HEK293T (cell line): ENCODE measurements at regions not wholly inside any gene's neighbourhood (a gene's known extent, or its start where the extent isn't known, plus 50 kb on each side); places are given as distances from the start of the nearest gene placed in this dataset.
A peak's percentile ranks its signal among the peaks of the same experiment; 100 is the strongest.

ENCODE experiments used
- CTCF ChIA-PET: fragments of 350-600 bp; formaldehyde crosslinking; extraction: SDS; loops from one replicate; lab custom pipeline; 2021; ENCODE audit warnings: antibody characterized with exemption, inconsistent platforms; lab: Yijun Ruan, JAX
- POLR2A ChIA-PET: fragments of 350-600 bp; formaldehyde crosslinking; extraction: SDS; loops from one replicate; lab custom pipeline; 2020; ENCODE audit warnings: antibody characterized with exemption, inconsistent platforms; lab: Yijun Ruan, JAX
- DNase-seq: peaks from one replicate; pipeline ENCODE4 v3.0.0; 2012; ENCODE audit warnings: mixed read lengths; ENCODE audit errors: extremely low spot score
- ARNT ChIP-seq: fragments of 450-650 bp; IDR thresholded peaks from 2 replicates; pipeline ENCODE4 v1.6.1; 2017; ENCODE audit warnings: mild to moderate bottlenecking
- BHLHE40 ChIP-seq: fragments of 450-650 bp; IDR thresholded peaks from 2 replicates; pipeline ENCODE4 v1.6.1; 2016; ENCODE audit warnings: mild to moderate bottlenecking, moderate library complexity, borderline replicate concordance
- CTBP1 ChIP-seq: fragments of 450-650 bp; IDR thresholded peaks from 2 replicates; pipeline ENCODE4 v1.6.1; 2016; ENCODE audit warnings: borderline replicate concordance
- ELF4 ChIP-seq: fragments of 450-650 bp; IDR thresholded peaks from 2 replicates; pipeline ENCODE4 v1.6.1; 2017; ENCODE audit warnings: antibody characterized with exemption
- FOXA1 ChIP-seq: fragments of 450-650 bp; IDR thresholded peaks from 2 replicates; pipeline ENCODE4 v1.6.1; 2016; ENCODE audit warnings: mild to moderate bottlenecking
- FOXK2 ChIP-seq: fragments of 450-650 bp; IDR thresholded peaks from 2 replicates; pipeline ENCODE4 v1.6.1; 2016; ENCODE audit warnings: mild to moderate bottlenecking
- FOXM1 ChIP-seq: fragments of 450-650 bp; IDR thresholded peaks from 2 replicates; pipeline ENCODE4 v1.6.1; 2017; ENCODE audit warnings: mild to moderate bottlenecking, borderline replicate concordance
- HDGF ChIP-seq: fragments of 450-650 bp; IDR thresholded peaks from 2 replicates; pipeline ENCODE4 v1.6.1; 2017; ENCODE audit warnings: antibody characterized with exemption, borderline replicate concordance
- L3MBTL2 ChIP-seq: fragments of 450-650 bp; conservative IDR thresholded peaks from 2 replicates; pipeline ENCODE4 v1.6.1; 2016; ENCODE audit warnings: mild to moderate bottlenecking
- LEF1 ChIP-seq: fragments of 450-650 bp; IDR thresholded peaks from 2 replicates; pipeline ENCODE4 v1.6.1; 2017; ENCODE audit warnings: mild to moderate bottlenecking, borderline replicate concordance
- NFRKB ChIP-seq: fragments of 450-650 bp; IDR thresholded peaks from 2 replicates; pipeline ENCODE4 v1.6.1; 2016; ENCODE audit warnings: mild to moderate bottlenecking, moderate library complexity
- PKNOX1 ChIP-seq: fragments of 450-650 bp; IDR thresholded peaks from 2 replicates; pipeline ENCODE4 v1.6.1; 2016
- SP1 ChIP-seq: fragments of 450-650 bp; IDR thresholded peaks from 2 replicates; pipeline ENCODE4 v1.6.1; 2017
- SUZ12 ChIP-seq: fragments of 450-650 bp; IDR thresholded peaks from 2 replicates; pipeline ENCODE4 v1.6.1; 2016; ENCODE audit warnings: mild to moderate bottlenecking
- TARDBP ChIP-seq: fragments of 450-650 bp; IDR thresholded peaks from 2 replicates; pipeline ENCODE4 v1.6.1; 2016
- ZNF384 ChIP-seq: fragments of 450-650 bp; IDR thresholded peaks from 2 replicates; pipeline ENCODE4 v1.6.1; 2016

GRCh38 chr3:87771337-87772192 lies 287.2 kb downstream of the CGGBP1 start:
- TF ChIP-seq SUZ12 (no peak), NFRKB (no peak), SP1 (no peak), PKNOX1 (no peak), HDGF (no peak), CTBP1 (no peak), FOXM1 (no peak)
- ChIA-PET POLR2A (no interaction called here), CTCF (interaction anchor here (0.6 to 0.9 kb wide), 3 partner anchors 12 to 27 kb away, joined by 3 to 4 read pairs (median 3); no protein-coding TSS in a partner anchor)
- DNase-seq: peak; percentile 29

- CTCF ChIA-PET: interaction anchor here (0.6 kb wide), 1 partner anchor 1048 kb away, joined by 6 read pairs; no protein-coding TSS in a partner anchor
- POLR2A ChIA-PET: no interaction called here
- TF ChIP-seq FOXA1 (no peak), BHLHE40 (no peak), L3MBTL2 (no peak), LEF1 (no peak), PKNOX1 (peak; percentile 92), SUZ12 (no peak), ARNT (no peak), NFRKB (no peak)
- DNase-seq: no peak
Measured at GRCh38 chr3:87766721-87767120, 292.1 kb downstream of the CGGBP1 start.

GRCh38 chr3:87765256-87765655 lies 293.5 kb downstream of the CGGBP1 start:
- no peak for TF ChIP-seq SUZ12
- no peak for TF ChIP-seq CTBP1
- no peak for TF ChIP-seq L3MBTL2
- no peak for TF ChIP-seq FOXK2
- no peak for TF ChIP-seq NFRKB
- TF ChIP-seq TARDBP: no peak
- TF ChIP-seq SP1: no peak
- TF ChIP-seq FOXA1: no peak
- TF ChIP-seq HDGF: no peak
- TF ChIP-seq ZNF384: no peak
- TF ChIP-seq PKNOX1: no peak
- no peak for TF ChIP-seq ELF4
- CTCF ChIA-PET: no interaction called here
- no peak for DNase-seq
- POLR2A ChIA-PET: no interaction called here

GRCh38 chr3:87761795-87762194 lies 297.0 kb downstream of the CGGBP1 start:
- POLR2A ChIA-PET: no interaction called here
- DNase-seq: no peak
- no peak for TF ChIP-seq NFRKB
- TF ChIP-seq HDGF: no peak
- TF ChIP-seq L3MBTL2: no peak
- no peak for TF ChIP-seq TARDBP
- TF ChIP-seq BHLHE40: no peak
- no peak for TF ChIP-seq FOXM1
- TF ChIP-seq ZNF384: no peak
- TF ChIP-seq ELF4: no peak
- TF ChIP-seq FOXA1: no peak
- TF ChIP-seq CTBP1: no peak
- no peak for TF ChIP-seq PKNOX1
- TF ChIP-seq SUZ12: no peak
- no peak for TF ChIP-seq SP1
- no peak for TF ChIP-seq FOXK2
- TF ChIP-seq ARNT: no peak
- no peak for TF ChIP-seq LEF1
- CTCF ChIA-PET: no interaction called here

GRCh38 chr3:87761341-87761740 lies 297.5 kb downstream of the CGGBP1 start:
- CTCF ChIA-PET: no interaction called here
- POLR2A ChIA-PET: no interaction called here

More at GRCh38 chr3:87761341-87761740, 297.5 kb downstream of the CGGBP1 start:
- TF ChIP-seq BHLHE40 (no peak), HDGF (no peak), SP1 (no peak), ZNF384 (no peak), L3MBTL2 (no peak), FOXA1 (no peak), SUZ12 (no peak), LEF1 (no peak), ARNT (no peak), NFRKB (no peak), TARDBP (no peak), FOXK2 (no peak), CTBP1 (no peak), PKNOX1 (no peak), FOXM1 (no peak)
- DNase-seq: no peak
